CD1c-positive myeloid dendritic cell (primary cell): ENCODE measurements at regions not wholly inside any gene's neighbourhood (a gene's known extent, or its start where the extent isn't known, plus 50 kb on each side); places are given as distances from the start of the nearest gene placed in this dataset.

Source experiments
- DNase-seq: peaks from one replicate; pipeline ENCODE4 v3.0.0-alpha.2; 2016; ENCODE audit errors: extremely low spot score

- no peak for DNase-seq
These were observed 80.0 kb upstream of the FREM2 start for GRCh38 chr13:38606699-38607535.

- DNase-seq: no peak
These were observed 68.9 kb upstream of the FREM2 start for GRCh38 chr13:38617936-38618335.

DNA sequence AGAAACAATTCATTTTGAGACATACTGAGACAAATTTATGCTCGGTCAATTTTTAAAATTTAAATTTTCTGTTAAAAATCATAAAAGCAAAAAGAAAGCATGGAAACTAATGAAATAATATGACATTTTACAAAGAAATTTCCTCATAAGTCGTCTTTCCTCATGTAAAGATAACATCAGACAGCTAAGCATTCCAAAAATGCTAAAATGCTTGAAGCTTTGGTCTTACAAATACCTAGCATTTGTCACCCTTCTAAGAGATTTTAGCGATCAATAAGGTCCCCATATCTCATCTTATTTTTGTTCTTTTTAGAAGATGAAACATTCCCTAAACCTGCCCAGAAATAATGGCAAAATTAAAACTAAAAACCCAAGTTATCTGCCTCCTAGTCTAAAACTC is 68.5 kb upstream of the FREM2 start:
- DNase-seq: no peak

- DNase-seq: no peak
These were observed 68.0 kb upstream of the FREM2 start for GRCh38 chr13:38618881-38619280.

DNA sequence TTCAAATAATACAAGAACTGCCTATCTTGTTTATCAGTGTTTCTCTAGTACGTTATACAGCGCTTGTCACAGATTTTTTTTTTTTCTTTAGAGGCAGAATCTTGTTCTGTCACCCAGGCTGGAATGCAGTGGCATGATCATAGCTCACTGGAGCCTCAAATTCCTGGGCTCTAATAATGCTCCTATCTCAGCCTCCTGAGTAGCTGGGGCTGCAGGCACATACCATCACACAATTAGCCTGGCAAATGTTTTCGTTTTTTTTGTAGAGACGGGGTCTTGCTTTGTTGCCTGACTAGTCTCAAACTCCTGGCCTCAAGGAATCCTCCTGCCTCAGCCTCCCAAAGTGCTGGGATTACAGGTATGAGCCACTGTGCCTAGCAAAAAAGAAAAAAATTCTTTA is 66.0 kb upstream of the FREM2 start:
- no peak for DNase-seq

- DNase-seq: no peak
These were observed 62.1 kb upstream of the FREM2 start for GRCh38 chr13:38624822-38625221.

DNA sequence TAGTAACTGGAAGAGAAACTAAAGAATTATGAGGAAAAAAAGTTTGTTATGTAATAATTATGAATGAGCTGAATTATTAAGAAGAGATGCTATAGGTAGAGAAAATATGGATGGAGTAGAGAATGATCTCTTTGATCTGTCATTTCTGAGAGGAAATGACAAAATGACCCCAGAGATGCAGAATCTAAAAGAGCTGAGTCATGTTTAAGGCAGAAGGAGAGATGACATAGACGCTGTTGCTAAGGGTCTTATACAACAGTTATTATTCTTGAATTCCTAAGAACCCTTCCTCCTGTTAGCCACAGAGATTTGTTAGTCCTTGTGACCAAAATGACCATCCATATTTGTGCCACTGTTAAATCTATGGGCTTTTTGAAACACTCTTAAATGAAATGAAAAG is 58.3 kb upstream of the FREM2 start:
- no peak for DNase-seq

DNA sequence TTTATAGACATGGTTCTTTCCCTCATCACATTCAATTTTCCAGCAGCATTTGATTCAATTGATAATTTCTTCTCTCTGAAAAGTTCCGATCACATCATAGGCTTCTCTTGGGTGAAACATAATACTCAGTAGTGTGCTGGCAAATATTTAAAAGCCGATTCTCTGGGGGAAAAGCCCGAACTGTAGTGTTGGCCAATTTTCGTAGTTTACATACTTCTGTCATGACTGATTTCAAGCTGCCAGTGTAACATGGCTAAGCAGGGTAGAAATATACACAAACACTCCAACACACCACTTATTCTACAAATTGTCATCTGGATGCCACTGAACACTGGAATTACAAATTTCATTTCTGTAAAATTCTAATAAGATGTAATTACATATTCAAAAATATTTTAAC is 56.1 kb upstream of the FREM2 start:
- DNase-seq: no peak

DNA sequence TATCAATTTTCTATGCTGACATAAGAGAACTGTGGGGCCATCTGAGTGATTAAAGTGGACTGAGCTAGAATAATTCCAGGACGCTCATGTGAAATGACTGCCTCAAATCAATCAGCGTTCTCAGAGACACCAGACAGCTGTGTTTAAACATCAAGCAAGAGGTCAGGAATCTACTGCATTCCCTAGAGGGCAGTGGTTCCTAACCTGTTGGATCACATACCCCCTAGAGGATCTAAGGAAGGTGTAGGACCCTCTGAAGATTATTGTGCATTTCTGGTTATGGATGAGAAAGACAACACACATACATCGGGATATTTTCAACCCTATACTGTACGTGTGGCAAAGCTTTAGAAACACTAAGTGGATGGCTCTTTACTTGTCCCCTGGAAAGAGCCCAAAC is 51.8 kb upstream of the FREM2 start:
- DNase-seq: no peak

GRCh38 chr13:38636073-38636472 is 50.8 kb upstream of the FREM2 start:
- DNase-seq: no peak

GRCh38 chr13:38636761-38637160 is 50.1 kb upstream of the FREM2 start:
- DNase-seq: no peak
